DOHH2 (cell line): ENCODE measurements at regions not wholly inside any gene's neighbourhood (a gene's known extent, or its start where the extent isn't known, plus 50 kb on each side); places are given as distances from the start of the nearest gene placed in this dataset.

Experiments used
- EZH2phosphoT487 ChIP-seq: fragments of 200-600 bp; sonication (generic); IDR thresholded peaks from 2 replicates; pipeline ENCODE4 v1.6.1; 2017; ENCODE audit warnings: borderline replicate concordance, mild to moderate bottlenecking, antibody characterized with exemption, low read length, moderate library complexity, mixed read lengths
- TF ChIP-seq, protein P1 (sequence below): fragments of 200-600 bp; sonication (generic); IDR thresholded peaks from one replicate; pipeline ENCODE4 v1.5.1; 2014; ENCODE audit warnings: antibody characterized with exemption, mild to moderate bottlenecking, low read depth, low read length; ENCODE audit not compliant: poor library complexity, severe bottlenecking

DNA sequence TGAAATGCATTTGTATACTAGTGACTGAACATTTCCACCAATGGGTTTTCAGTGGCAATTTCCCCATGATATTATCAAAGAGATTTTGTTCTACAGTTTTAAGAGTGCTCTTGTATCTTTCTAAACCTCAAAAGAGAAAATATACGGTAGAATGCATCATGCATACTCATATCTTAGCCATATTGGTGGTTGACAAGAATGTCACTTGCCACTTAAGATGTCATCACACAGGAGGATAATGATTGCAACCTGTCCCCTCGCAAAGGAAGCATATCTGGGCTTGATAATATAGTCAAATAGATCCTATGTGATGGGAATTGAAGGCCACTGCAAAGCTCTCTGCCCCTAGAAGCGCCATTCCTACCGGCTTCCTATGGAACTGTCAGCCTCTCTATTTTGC is 79.3 kb upstream of the ARMC3 start:
- TF ChIP-seq, protein P1, sequence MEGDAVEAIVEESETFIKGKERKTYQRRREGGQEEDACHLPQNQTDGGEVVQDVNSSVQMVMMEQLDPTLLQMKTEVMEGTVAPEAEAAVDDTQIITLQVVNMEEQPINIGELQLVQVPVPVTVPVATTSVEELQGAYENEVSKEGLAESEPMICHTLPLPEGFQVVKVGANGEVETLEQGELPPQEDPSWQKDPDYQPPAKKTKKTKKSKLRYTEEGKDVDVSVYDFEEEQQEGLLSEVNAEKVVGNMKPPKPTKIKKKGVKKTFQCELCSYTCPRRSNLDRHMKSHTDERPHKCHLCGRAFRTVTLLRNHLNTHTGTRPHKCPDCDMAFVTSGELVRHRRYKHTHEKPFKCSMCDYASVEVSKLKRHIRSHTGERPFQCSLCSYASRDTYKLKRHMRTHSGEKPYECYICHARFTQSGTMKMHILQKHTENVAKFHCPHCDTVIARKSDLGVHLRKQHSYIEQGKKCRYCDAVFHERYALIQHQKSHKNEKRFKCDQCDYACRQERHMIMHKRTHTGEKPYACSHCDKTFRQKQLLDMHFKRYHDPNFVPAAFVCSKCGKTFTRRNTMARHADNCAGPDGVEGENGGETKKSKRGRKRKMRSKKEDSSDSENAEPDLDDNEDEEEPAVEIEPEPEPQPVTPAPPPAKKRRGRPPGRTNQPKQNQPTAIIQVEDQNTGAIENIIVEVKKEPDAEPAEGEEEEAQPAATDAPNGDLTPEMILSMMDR = no peak
- TF ChIP-seq EZH2phosphoT487 = no peak
